ENCODE measurements at regions not wholly inside any gene's neighbourhood (a gene's known extent, or its start where the extent isn't known, plus 50 kb on each side); places are given as distances from the start of the nearest gene placed in this dataset.

- DNase-seq, result no peak
- no peaks in the 10 kb centered on the region for H3K79me1 ChIP-seq (ENCODE audit: insufficient read depth, low read depth, low read length, poor library complexity, severe bottlenecking)
- H2BK20ac ChIP-seq (ENCODE audit: low read depth, low read length, poor library complexity, severe bottlenecking), result no peak overlapping the region
These were observed 150.6 kb upstream of the SPACA1 start for GRCh38 chr6:87897013-87897412.

More at GRCh38 chr6:87897013-87897412, 150.6 kb upstream of the SPACA1 start:
- H3K4me1 Mint-ChIP-seq, result peaks cover 8 to 17% of the 10 kb centered on the region in 2 experiments
- no peaks in the 10 kb centered on the region for H3K23me2 ChIP-seq (ENCODE audit: insufficient read length, low read depth, low read length, poor library complexity, severe bottlenecking)
- H2AFZ ChIP-seq (ENCODE audit: low read length), result no peak overlapping the region
- H3K79me2 ChIP-seq (ENCODE audit: insufficient read depth, low read length), result no peaks in the 10 kb centered on the region
- no peak overlapping the region for H3K9ac ChIP-seq (ENCODE audit: extremely low read depth, insufficient read length, low read length)
- no peak overlapping the region for H4K91ac ChIP-seq (ENCODE audit: insufficient read length, low read depth, low read length)
- no peak overlapping the region for H3T11ph ChIP-seq (ENCODE audit: low read length)
- H3K9me3 Mint-ChIP-seq, result no peaks in the 10 kb centered on the region
- H4K8ac ChIP-seq (replicated peaks; ENCODE audit: insufficient read length, low read depth, low read length), result no peak overlapping the region
- no peak overlapping the region for H3K4me3 Mint-ChIP-seq
- peaks cover 3% of the 10 kb centered on the region; the same call in 1 of the 2 replicates for H3K27me3 ChIP-seq (ENCODE audit: insufficient read depth, low read length)
- H3K4me2 ChIP-seq (ENCODE audit: insufficient read depth, insufficient read length, low read length), result no peak overlapping the region
- no peak overlapping the region for H3K14ac ChIP-seq (ENCODE audit: insufficient read depth, low read length)
- H2BK12ac ChIP-seq (ENCODE audit: insufficient read length, low read depth, low read length), result no peak overlapping the region
- no peak overlapping the region for H3K27ac Mint-ChIP-seq
- H3K4me1 ChIP-seq (ENCODE audit: insufficient read depth, low read length), result no peaks in the 10 kb centered on the region
- TF ChIP-seq CTCF (conservative IDR thresholded peaks at IDR 0.05), result no peak
- no peak overlapping the region for H4K5ac ChIP-seq (ENCODE audit: insufficient read length, low read depth, low read length)
- no peaks in the 10 kb centered on the region for H3K9me3 ChIP-seq (ENCODE audit: control insufficient read depth, low read depth, low read length)
- H3K56ac ChIP-seq (ENCODE audit: insufficient read length, low read depth, low read length), result no peak overlapping the region
- H3K23ac ChIP-seq (ENCODE audit: insufficient read length, low read depth, low read length), result no peak overlapping the region
- no peak overlapping the region for H3K4ac ChIP-seq (ENCODE audit: low read depth, low read length)
- H3K36me3 Mint-ChIP-seq (ENCODE audit: insufficient read depth in 1 of 3, low read depth in 3 of 3), result no peaks in the 10 kb centered on the region
- H2BK15ac ChIP-seq (ENCODE audit: low read depth, low read length), result no peak overlapping the region
- no peaks in the 10 kb centered on the region for H4K20me1 ChIP-seq (ENCODE audit: control insufficient read depth, insufficient read depth, insufficient read length)
- H2BK5ac ChIP-seq (ENCODE audit: insufficient read length, low read length), result no peak overlapping the region
- H3K18ac ChIP-seq (ENCODE audit: insufficient read length, low read depth, low read length), result no peak overlapping the region
- H2AK5ac ChIP-seq (ENCODE audit: insufficient read length, low read length), result no peak overlapping the region
- H3K27me3 Mint-ChIP-seq (ENCODE audit: low read depth), result peaks cover 2% of the 10 kb centered on the region; the same call in 1 of the 2 replicates
- no peak overlapping the region for H2BK120ac ChIP-seq (ENCODE audit: low read depth, low read length, poor library complexity, severe bottlenecking)
- no peak overlapping the region for H3K27ac ChIP-seq (ENCODE audit: insufficient read length, low read depth, low read length)
